ENCODE measurements at regions not wholly inside any gene's neighbourhood (a gene's known extent, or its start where the extent isn't known, plus 50 kb on each side); places are given as distances from the start of the nearest gene placed in this dataset.

DNA sequence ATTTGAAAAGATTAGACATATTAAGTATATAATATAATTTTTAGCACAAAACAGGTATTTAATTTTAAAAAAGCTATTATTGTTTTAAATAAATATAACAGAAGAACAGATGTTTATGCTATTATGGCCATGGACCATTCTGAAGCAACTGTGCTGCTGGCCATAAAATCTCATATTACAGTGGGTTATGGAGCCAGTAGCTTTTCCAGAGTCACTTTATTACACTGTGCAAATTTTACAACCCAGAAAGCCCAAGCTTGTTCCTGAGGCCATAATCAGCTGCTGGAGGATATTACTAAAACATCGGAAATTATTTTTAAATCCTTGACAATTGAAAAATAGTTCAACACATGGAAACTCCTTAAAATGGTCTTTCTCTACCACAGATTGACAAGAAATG is 557.3 kb upstream of the KCNMB2 start:
- no peak for DNase-seq (ENCODE audit: low read depth)

DNA sequence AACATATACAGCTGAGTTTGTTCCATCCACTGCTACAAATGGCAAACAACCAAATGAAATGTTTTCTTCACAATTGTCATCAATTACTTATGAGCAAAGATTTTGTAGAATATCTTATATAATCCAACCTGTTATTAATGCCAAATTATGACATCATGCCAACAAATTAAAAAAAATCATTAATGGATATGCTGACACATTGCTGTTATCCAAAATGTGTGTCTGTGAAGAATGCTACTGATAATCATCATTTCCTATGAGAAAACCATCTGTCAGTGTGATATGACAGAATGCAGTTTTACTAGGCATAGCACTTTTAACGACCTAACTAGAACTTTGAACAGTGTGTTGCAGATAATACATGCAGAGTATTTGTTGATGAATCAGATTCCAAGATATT is 556.5 kb upstream of the KCNMB2 start:
- DNase-seq (ENCODE audit: low read depth), result no peak

DNA sequence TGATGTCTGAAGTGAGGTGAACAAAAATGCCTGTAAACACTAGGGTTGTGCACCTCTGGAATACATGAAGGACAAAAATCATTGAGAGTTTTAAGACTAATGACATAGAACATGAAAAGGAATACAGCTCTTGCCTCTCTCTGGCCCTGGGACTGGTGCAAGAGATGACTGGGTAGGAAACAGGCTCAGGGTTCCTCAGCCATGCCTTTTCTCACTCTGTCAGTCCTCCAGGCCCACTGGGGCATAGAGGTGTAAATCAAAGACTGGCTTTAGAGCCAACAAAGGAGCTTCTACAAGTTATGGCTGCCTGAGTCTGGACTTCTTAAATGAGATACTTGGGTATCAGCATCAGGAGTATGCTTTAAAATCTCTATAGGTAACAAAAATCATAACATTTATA is 554.7 kb upstream of the KCNMB2 start:
- no peak for DNase-seq (ENCODE audit: low read depth)

DNA sequence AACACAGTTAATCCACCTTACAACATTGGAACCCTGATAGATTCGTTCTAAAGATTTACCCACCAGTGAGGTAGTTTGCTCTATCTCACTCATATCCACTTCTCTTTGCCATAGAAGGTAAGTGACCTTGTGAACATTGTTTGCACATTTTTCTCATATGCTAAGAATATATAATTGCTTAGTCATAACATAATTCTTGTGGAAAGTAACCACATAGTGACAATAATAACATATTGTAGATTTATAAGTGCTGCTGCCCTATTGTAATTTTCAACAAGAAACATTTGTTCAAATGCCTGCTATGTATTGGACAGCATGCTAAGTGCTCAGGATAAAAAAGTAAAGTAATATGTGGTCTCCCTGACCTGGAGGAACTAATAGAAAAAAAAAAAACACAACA is 554.2 kb upstream of the KCNMB2 start:
- DNase-seq (ENCODE audit: low read depth), result no peak

DNA sequence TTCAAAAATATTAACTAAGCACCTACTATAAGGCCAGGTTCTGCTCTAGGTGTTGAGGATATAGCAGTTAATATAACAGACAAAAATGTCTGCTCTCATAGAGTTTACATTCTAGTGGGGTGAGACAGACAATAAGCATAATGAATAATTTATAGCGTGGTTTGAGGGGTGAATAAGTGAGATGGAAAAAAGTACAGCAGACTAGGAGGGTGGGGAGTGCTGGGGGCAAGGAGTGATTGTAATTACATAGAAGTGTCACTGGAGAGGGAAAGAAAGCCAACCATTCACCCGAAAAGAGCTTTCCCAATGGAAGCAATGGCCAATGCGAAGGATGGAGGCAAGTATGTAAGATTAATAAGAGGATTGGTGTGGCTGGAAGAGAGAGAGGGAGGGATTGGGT is 552.9 kb upstream of the KCNMB2 start:
- no peak for DNase-seq (ENCODE audit: low read depth)

DNA sequence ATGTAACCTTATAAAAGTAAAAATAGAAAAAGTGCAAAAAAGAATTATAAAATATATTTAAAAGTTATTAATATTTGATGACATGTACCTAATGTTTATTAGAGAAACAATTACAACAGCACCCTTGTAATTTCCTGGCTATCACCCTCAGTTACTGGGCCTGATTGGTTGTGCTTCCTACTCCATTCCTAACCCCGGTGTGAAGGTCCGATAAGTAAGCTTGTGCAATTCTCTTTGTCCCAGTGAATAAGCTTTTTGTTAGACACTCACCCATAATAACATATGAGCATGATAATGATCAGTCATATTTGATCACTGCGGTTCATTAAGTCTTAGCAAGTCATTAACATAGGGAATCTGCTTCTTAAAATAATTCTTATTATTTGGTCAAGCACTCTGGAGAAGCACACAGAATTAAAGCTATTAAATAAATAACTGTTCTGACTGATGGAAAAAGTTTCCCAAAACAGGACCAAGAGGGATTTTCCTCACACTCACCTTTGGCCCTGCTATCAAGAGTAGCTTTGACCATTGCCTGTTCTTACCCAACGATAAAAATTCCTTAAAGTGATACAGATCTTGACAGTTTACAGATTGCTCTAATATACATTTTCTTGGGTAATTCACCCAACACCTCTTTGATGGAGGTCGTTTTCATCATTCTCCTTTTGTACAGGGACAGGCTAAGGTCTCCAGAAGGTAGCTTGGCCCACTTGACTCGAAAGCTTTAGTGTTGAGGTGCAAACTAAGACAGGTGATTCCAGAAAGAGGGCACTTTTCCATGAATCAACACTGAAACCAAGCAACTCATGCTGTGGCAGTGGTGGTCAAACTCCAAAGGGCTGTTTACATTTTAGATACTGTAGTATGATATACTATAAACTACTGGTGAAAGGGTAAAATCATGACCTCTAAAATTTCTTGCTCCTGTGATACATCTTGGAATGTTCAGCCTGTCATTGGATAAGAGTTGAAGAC is 543.0 kb upstream of the KCNMB2 start:
- DNase-seq (ENCODE audit: low read depth), result no peak

DNA sequence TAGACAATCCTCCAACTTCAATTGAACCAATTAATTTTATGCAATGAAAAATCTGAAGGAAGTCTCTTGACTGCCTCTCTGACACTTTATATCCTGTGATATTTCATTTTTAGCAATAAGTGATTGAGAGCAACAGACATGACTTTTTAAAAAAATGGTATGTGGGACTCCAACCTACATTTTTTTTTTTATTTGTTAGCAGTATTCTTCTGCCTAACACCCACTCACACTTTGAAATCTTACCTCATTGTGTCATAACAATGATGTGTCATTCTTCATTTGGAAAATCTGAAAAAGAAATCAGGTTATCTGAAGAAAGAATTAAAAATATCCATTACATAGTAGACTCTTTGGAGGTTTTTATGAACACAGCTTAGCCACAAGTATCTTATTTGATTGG is 541.3 kb upstream of the KCNMB2 start:
- no peak for DNase-seq (ENCODE audit: low read depth)

DNA sequence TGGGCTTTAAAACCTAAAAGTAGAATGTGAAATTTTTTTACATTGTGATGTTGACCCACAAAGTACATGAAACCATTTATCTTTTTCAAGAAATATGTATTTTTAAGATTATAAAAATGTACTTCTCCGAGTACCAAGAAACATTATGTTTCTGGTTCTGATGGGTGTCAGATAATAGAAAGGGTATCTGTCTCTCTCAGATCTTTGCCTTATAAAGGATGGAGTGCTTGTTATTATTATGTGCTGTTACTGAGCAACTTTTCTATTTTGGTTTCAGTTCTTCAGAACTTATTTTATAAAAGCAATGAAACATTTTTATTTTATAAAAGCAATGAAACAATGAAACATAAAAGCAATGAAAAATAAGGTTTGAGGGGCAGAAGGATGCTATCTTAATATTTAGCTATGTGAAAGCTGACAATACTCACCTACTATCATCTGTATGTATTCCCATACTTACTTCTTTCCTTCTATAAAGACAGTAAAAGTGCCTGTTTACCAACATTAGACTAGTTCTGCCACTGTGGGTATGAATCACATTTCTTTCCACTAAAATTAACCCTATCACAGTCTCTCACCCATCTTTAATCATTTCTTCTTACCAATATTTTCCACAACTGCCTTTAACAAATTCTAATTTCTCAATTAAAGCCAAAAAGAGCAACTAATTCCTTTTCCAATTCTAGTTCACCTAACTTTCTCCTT is 540.7 kb upstream of the KCNMB2 start:
- no peak for DNase-seq (ENCODE audit: low read depth)

DNA sequence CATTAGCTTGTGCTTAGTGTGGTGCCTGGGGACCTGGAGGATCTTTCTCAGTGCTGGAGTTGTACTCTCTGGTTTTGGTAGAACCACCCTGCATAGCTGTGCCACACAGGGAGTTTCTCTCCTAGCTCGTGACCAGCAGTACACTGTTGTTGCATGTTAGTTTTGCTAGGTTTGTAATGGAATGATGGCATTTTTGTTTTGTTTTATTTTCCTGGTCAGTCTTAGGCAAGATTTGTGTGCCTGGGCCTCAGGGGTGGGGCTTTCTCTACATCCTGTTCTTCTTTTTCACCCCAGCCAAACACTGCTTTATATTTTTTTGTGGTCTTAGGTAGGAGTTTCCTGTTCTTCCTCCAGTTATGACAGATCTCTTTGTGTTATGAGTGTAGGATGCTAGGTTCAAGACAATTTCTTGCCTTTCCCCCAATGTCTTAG is 534.5 kb upstream of the KCNMB2 start:
- DNase-seq (ENCODE audit: low read depth), result no peak

DNA sequence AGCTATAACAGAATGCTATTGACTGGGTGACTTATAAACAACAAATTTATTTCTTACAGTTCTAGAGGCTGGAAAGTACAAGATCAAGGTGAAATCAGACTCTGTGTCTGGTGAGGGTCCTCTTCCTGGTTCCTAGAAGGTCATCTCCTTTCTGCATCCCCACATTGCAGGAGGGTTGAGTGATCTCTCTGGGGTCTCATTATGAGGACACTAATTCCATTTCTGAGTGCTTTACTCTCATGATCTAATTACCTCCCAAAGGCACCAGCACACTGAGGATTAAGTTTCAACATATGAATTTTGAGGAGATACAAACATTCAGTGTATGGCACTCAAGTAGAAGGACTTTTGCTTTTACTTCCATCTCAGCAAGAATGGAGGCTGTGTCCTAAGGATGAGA is 534.1 kb upstream of the KCNMB2 start:
- DNase-seq (ENCODE audit: low read depth), result no peak

DNA sequence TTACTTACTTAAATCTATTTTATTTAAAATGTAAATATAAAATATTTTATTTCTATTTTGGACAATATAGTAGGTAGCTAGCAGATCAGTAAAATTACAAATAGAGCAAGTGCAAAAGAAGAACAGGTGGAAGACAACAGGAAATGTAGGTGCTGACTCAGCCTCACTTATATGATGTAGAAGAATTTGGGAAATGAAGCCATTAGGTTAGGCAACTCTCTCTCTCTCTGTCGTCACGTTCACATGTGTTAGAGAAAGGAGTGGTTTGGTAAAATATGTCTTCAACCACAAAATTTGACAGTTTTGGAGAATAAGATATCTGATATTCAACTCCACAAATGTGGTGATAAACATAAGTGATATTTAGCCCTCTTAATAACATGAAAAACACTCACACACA is 532.5 kb upstream of the KCNMB2 start:
- DNase-seq (ENCODE audit: low read depth), result no peak

DNA sequence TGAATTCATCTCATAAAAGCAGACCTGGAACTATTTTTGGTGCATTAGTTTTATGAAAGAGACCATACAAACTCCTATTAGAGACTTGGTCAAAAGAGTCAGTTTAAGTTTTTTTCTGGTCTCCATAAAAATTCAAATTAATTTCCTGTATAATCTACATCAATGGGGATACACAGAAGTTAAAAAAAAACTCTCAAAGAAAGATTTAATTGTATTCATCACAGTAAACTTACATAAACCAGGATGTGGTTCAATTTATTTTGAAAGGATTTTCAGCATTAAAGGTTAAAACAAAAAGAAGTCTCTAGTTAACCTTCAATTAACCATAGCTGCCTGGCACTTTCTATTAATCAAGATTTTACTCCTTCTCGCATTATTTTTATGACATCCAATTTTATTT is 530.3 kb upstream of the KCNMB2 start:
- DNase-seq (ENCODE audit: low read depth), result no peak

DNA sequence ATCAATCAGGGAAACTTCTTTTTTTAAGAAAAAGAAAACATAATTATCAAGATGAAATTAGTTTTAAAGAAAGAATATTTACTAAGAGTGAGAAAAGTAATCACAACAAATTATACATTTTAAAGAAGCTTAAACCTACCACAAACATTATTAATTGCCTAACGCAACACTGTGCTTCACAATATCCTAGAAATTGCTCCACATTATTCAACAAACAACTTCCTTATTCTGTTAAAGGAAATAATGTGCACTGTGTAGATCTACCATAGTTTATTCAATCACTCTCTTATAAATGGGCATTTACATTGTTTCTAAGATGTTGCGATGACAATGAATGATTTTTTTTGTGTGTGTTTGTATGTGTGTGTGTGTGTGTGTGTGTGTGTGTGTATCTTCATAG is 525.9 kb upstream of the KCNMB2 start:
- DNase-seq (ENCODE audit: low read depth), result no peak

DNA sequence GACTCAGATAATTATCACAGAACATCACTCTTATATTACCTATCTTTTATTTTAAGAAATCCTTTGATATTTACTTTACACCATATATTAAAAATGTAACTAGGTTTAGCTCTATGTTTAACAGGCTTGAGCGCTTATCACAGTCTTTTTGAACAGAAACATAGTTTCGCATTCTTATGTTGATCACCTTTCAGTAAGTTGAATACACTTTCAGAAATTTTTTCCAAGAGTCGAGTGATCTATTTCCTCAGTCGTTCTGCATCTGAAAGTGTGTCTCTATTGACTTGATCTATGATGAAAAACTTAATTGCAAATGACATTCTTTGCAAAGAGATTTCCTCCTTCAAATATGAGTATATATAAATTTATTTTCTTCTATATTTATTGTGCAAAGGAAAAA is 516.6 kb upstream of the KCNMB2 start:
- DNase-seq (ENCODE audit: low read depth), result no peak

DNA sequence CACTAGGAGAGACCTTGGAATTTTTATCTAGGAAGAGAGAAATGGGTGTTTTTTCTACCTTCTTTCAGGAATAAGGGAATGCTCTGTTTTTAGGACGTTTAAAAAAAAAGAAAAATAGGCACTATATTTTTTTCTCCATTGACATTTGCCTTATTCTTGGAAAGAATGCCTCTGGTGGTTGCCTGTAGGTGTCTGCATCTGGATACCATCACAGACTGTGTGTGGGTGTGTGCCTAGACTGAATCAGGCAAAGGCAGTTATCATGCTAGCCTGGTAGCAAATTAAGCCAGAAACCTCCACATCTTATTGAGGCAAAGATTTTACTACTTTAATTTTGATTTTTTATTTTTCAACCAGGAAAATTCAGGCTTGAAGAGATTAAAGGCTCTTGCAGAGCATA is 513.6 kb upstream of the KCNMB2 start:
- peak; percentile 6 for DNase-seq (ENCODE audit: low read depth)

DNA sequence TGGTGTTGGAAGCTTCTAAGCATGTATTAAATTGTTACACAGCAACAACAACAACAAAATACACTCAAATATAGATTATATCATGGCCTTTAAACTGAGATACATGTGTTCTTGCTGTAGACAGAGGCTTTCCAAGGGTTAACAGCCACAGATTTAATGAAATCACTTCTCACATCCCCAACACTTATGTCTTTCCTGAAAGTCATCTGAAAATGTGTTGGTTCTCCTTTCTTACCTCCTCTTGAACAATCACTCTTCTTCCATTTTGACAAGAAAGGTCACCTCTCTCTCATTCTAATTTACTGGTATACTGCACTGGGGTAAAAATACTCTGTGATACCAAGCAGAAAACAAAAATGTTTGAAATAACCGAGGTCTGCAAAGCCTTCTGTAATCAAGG is 507.3 kb upstream of the KCNMB2 start:
- no peak for DNase-seq (ENCODE audit: low read depth)

DNA sequence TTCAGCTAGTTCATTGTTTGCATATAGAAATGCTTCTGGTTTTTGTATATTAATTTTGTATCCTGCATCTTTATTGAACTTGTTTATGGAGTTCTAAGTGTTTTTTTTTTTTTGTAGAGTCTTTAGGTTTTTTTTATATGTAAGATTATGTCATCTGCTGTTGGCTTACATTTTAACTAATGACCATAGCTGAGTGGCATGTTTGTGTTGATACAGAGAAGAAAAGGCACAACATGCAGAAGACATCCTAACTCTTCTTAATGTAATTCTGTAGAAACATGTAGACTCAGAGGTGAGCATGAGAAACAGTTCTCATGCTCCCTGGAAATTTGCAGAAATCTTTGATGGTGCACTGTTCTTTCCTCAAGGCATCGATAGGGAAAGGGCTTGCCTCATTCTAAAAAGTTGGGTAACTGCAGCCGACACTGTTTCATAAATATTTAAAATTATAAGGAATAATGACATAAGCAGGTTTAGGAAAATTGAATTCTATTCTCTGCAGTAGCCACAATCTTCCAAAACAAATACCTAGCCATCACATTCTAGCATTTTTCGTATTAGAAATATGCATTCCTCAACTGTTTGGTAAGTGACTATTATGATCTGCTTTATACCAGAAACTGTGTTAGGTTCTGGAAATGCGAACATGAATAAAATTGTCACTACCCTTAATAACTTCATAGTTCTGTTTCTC is 499.6 kb upstream of the KCNMB2 start:
- DNase-seq (ENCODE audit: low read depth), result no peak

DNA sequence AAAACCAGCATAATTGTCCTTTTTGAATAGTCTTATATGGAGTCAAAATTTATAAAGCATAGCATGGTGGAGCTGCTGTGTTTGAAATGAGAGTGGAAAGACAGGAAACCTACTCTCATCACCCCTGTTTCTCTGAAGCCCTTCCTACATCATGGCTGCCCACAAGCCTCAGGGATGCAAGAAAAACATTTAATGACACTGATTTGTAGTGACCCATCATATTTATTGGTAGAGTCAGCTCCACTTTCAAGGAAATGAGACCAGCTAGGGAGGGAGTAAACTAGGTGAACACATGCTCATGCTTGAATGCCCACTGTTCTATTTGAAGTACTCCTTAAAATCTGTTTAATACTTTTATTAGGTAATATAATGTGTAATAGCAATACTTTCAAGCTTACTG is 494.3 kb upstream of the KCNMB2 start:
- DNase-seq (ENCODE audit: low read depth), result no peak

DNA sequence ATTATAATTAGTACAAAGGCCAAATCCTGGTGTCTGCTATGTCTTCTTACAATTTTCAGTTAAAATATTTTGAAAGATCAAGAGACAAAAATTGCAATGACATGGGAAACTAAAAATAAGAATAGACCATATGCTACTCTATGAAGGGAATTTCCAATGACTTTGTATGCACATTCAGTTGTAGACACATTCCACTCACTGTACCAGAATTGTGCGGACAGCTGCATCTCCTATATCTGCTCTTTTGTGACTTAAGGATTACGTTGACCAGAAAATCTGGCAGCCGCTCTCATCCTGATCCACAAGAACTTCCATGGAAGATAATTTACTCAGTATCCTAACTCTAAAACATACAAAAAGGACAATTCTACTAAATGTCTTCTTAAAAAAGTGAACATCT is 493.9 kb upstream of the KCNMB2 start:
- DNase-seq (ENCODE audit: low read depth), result no peak

DNA sequence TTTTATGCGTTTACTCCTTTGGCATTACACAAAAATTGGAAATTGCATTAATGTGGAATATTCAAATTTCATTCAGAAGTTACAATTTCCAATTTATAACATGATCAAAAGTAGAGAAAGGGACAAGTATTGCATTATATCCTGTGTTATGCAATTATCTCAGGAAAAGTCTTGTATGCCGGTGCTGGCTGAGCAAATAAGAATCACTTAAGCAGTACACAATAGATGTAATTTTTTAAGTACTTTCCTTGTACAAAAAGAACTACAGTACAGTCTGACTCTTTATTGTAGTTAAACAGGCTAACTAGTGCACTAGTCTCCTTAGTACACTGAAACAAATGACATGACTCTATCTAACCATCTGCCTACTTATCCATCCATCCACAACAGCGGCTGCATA is 493.2 kb upstream of the KCNMB2 start:
- DNase-seq (ENCODE audit: low read depth), result no peak

DNA sequence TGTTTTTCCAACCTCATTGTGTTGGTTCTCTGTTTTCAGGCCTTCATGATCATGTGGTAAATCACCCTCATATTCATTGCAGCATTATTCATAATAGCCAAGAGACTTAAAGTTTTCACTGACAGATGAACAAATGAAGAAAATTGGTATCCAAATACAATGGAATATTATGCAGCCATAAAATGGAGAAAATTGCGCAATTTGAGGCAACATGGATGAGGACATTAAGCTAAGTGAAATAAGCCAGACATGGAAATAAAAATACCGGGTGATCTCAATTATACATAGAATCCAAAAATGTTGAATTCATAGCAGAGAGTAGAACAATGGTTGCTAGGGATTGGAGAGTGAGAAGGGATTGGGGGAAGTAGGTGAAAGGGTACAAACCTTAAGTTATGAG is 491.9 kb upstream of the KCNMB2 start:
- DNase-seq (ENCODE audit: low read depth), result no peak

DNA sequence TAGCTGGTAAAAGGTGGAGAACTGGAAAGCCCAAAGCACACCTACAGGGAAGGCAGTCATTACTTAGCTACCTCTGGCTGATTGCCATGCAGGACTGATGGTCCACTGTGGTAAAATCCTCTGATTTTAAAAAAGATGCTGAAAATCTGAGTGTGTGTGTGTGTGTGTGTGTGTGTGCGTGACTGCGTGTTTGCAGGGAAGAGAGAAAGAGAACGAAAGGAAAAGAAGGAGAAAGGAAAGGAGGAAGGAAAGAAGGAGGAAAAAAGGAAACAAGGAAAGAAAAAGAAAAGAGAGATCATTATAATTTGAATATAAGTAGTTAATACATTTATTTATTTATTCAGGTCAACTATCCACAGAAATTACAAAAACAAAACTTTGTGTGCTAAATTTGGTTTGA is 488.7 kb upstream of the KCNMB2 start:
- no peak for DNase-seq (ENCODE audit: low read depth)

DNA sequence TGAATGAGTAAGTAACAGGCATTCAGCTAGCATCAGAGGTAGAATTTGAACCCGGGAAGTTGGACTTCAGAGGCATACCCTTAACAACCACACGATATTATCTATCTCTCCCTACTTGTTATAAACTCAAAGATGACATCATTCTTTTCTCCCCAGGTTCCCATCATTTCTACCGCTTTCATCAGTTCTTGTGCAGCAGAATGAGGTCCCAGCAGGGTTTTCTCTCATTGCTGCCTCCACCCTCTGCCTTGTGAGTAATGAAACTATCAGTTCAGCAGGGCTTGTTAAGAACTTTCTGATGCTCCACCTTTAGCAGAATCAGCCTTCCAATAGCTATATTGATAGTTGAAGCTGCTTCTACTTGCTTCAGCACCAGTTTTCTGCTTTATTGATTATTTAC is 487.5 kb upstream of the KCNMB2 start:
- DNase-seq (ENCODE audit: low read depth), result no peak

All from RPMI7951 (cell line).